Common myeloid progenitor, CD34-positive (primary cell): ENCODE measurements at regions not wholly inside any gene's neighbourhood (a gene's known extent, or its start where the extent isn't known, plus 50 kb on each side); places are given as distances from the start of the nearest gene placed in this dataset.
"Not testable (repeated sequence)": the region's sequence is repeated elsewhere in the genome, so short reads cannot be mapped to it uniquely, and the experiment has no call there.

Source experiments
- CTCF ChIA-PET: fragments of 350-600 bp; sonication (Branson Sonifier 250); formaldehyde crosslinking; loops from one replicate; lab custom pipeline; 2021; ENCODE audit warnings: antibody characterized with exemption; lab: Charles Lee
- POLR2A ChIA-PET: fragments of 350-600 bp; sonication (Branson Sonifier 250); formaldehyde crosslinking; loops from one replicate; lab custom pipeline; 2021; ENCODE audit warnings: antibody characterized with exemption; lab: Charles Lee
- DNase-seq, 3 donors: peaks; one replicate each; pipeline versions ENCODE4 v3.0.0 to v3.0.0-alpha.2; 2013
- H3K27ac ChIP-seq, 2 experiments: 1 replicate in 1 of 2; 2 replicates in 1 of 2; pipeline ENCODE4 v1.7.0; 2013; ENCODE audit warnings: inconsistent platforms in 2 of 2, low read length in 2 of 2, mild to moderate bottlenecking in 2 of 2, low read depth in 1 of 2, moderate library complexity in 1 of 2; ENCODE audit not compliant: severe bottlenecking in 2 of 2, insufficient read depth in 1 of 2, poor library complexity in 1 of 2
- H3K27me3 ChIP-seq, 5 experiments: replicated peaks in 2 of 5; 1 replicate in 3 of 5; 2 replicates in 2 of 5; pipeline versions ENCODE4 v1.6.1 to v1.7.0; 2013; ENCODE audit warnings: low read length in 4 of 5, mild to moderate bottlenecking in 2 of 5, moderate library complexity in 2 of 5, inconsistent platforms in 1 of 5; ENCODE audit not compliant: insufficient read depth in 5 of 5, control insufficient read depth in 4 of 5
- H3K36me3 ChIP-seq, 4 experiments: 1 replicate in 2 of 4; 2 replicates in 2 of 4; pipeline versions ENCODE4 v1.6.1 to v1.7.0; 2013; ENCODE audit warnings: low read length in 3 of 4, control low read depth in 1 of 4, mild to moderate bottlenecking in 1 of 4; ENCODE audit not compliant: control insufficient read depth in 4 of 4, insufficient read depth in 4 of 4
- H3K4me1 ChIP-seq, 4 experiments: 1 replicate in 3 of 4; 2 replicates in 1 of 4; pipeline versions ENCODE4 v1.6.1 to v1.7.1; 2013; ENCODE audit warnings: low read length in 3 of 4, mild to moderate bottlenecking in 3 of 4, control low read depth in 1 of 4, inconsistent platforms in 1 of 4, moderate library complexity in 1 of 4; ENCODE audit not compliant: control insufficient read depth in 4 of 4, insufficient read depth in 4 of 4; ENCODE audit errors: control extremely low read depth in 1 of 4
- H3K4me3 ChIP-seq, 7 experiments: 1 replicate in 4 of 7; 2 replicates in 3 of 7; pipeline versions ENCODE4 v1.5.1 to v1.7.0; 2013; ENCODE audit warnings: mild to moderate bottlenecking in 7 of 7, low read length in 6 of 7, moderate library complexity in 6 of 7, inconsistent platforms in 2 of 7, low read depth in 2 of 7, control low read depth in 1 of 7; ENCODE audit not compliant: insufficient read depth in 4 of 7, control insufficient read depth in 1 of 7; ENCODE audit errors: extremely low read depth in 1 of 7
- H3K9me3 ChIP-seq, 5 experiments: 1 replicate in 4 of 5; 2 replicates in 1 of 5; pipeline versions ENCODE4 v1.6.1 to v1.7.1; 2013; ENCODE audit warnings: low read length in 4 of 5, mild to moderate bottlenecking in 2 of 5, inconsistent platforms in 1 of 5, low read depth in 1 of 5, moderate library complexity in 1 of 5; ENCODE audit not compliant: control insufficient read depth in 4 of 5, insufficient read depth in 2 of 5; ENCODE audit errors: control extremely low read depth in 1 of 5
- WGBS: methylation state at CpG from one replicate; pipeline ENCODE4 v1.1.5; 2013; ENCODE audit not compliant: insufficient coverage; 5-methylcytosine and 5-hydroxymethylcytosine counted together

GRCh38 chr4:137905930-137906329, 336.2 kb downstream of the SLC7A11 start:
- Histone ChIP-seq H3K27ac (no peak overlapping the region), H3K4me3 (no peak overlapping the region), H3K36me3 (no peaks in the 10 kb centered on the region), H3K4me1 (no peaks in the 10 kb centered on the region), H3K9me3 (no peaks in the 10 kb centered on the region), H3K27me3 (no peaks in the 10 kb centered on the region)
- POLR2A ChIA-PET = no interaction called here
- DNase-seq = no peak
- CTCF ChIA-PET = no interaction called here
- WGBS = 100% methylated on average over 2 of the region's 4 CpGs

- no peaks in the 10 kb centered on the region for H3K36me3 ChIP-seq
- no peak overlapping the region for H3K27ac ChIP-seq
- ChIA-PET CTCF (interaction anchor here (0.7 kb wide), 1 partner anchor 9 kb away, joined by 3 read pairs; no protein-coding TSS in a partner anchor), POLR2A (no interaction called here)
- 100% methylated on average over 1 of the region's 1 CpG for WGBS
- H3K9me3 ChIP-seq = no peaks in the 10 kb centered on the region
- no peaks in the 10 kb centered on the region for H3K4me1 ChIP-seq
- no peak overlapping the region for H3K4me3 ChIP-seq
- no peak for DNase-seq
- no peaks in the 10 kb centered on the region for H3K27me3 ChIP-seq
These were observed 341.0 kb downstream of the SLC7A11 start for GRCh38 chr4:137901114-137901513.

- no peak for DNase-seq
- POLR2A ChIA-PET = no interaction called here
- Histone ChIP-seq H3K27me3 (no peaks in the 10 kb centered on the region), H3K9me3 (no peaks in the 10 kb centered on the region), H3K4me1 (no peaks in the 10 kb centered on the region), H3K27ac (no peak overlapping the region), H3K36me3 (no peaks in the 10 kb centered on the region), H3K4me3 (no peak overlapping the region)
- CTCF ChIA-PET = no interaction called here
- WGBS = 70% methylated on average over 2 of the region's 5 CpGs
These were observed 345.9 kb downstream of the SLC7A11 start for GRCh38 chr4:137896221-137896737.

GRCh38 chr4:137895515-137895914, 346.6 kb downstream of the SLC7A11 start:
- POLR2A ChIA-PET, DNase-seq, H3K9me3 ChIP-seq, CTCF ChIA-PET, H3K4me1 ChIP-seq, H3K27ac ChIP-seq, H3K27me3 ChIP-seq, H3K4me3 ChIP-seq, H3K36me3 ChIP-seq: not testable (repeated sequence)
- WGBS = 100% methylated on average over 1 of the region's 1 CpG

- CTCF ChIA-PET = interaction anchor here (1.2 kb wide), 1 partner anchor 9 kb away, joined by 3 read pairs; no protein-coding TSS in a partner anchor
- Histone ChIP-seq H3K27me3 (no peaks in the 10 kb centered on the region), H3K9me3 (no peaks in the 10 kb centered on the region), H3K27ac (no peak overlapping the region), H3K4me3 (no peak overlapping the region), H3K36me3 (no peaks in the 10 kb centered on the region), H3K4me1 (no peaks in the 10 kb centered on the region)
- DNase-seq = no peak
- 100% methylated on average over 3 of the region's 3 CpGs for WGBS
- POLR2A ChIA-PET = no interaction called here
These were observed 350.0 kb downstream of the SLC7A11 start for GRCh38 chr4:137892134-137892533.

GRCh38 chr4:137890812-137891211, 351.3 kb downstream of the SLC7A11 start:
- H3K36me3 ChIP-seq = no peaks in the 10 kb centered on the region
- 100% methylated on average over 1 of the region's 2 CpGs for WGBS
- H3K27me3 ChIP-seq = no peaks in the 10 kb centered on the region
- H3K27ac ChIP-seq = no peak overlapping the region
- H3K4me1 ChIP-seq = no peaks in the 10 kb centered on the region
- POLR2A ChIA-PET = no interaction called here
- CTCF ChIA-PET = no interaction called here
- H3K9me3 ChIP-seq = no peaks in the 10 kb centered on the region
- no peak for DNase-seq
- no peak overlapping the region for H3K4me3 ChIP-seq

- Histone ChIP-seq H3K36me3 (no peaks in the 10 kb centered on the region), H3K27me3 (no peaks in the 10 kb centered on the region), H3K4me3 (no peak overlapping the region), H3K9me3 (peaks cover 0 to 2% (median 0%) of the 10 kb centered on the region in 5 experiments), H3K4me1 (no peaks in the 10 kb centered on the region), H3K27ac (no peak overlapping the region)
- no peak for DNase-seq
- ChIA-PET CTCF (interaction anchor here (0.6 kb wide), 1 partner anchor 711 kb away, joined by 3 read pairs; no protein-coding TSS in a partner anchor), POLR2A (no interaction called here)
- WGBS = 86% methylated on average over 4 of the region's 4 CpGs
These were observed 349.3 kb upstream of the PCDH18 start for GRCh38 chr4:137881641-137882040.
